ENCODE measurements at regions not wholly inside any gene's neighbourhood (a gene's known extent, or its start where the extent isn't known, plus 50 kb on each side); places are given as distances from the start of the nearest gene placed in this dataset.

GRCh38 chr9:90489066-90489465 is 153.6 kb downstream of the DIRAS2 start:
- TF ChIP-seq POLR2A (IDR thresholded peaks at IDR 0.05): no peak
- TF ChIP-seq, protein P1, sequence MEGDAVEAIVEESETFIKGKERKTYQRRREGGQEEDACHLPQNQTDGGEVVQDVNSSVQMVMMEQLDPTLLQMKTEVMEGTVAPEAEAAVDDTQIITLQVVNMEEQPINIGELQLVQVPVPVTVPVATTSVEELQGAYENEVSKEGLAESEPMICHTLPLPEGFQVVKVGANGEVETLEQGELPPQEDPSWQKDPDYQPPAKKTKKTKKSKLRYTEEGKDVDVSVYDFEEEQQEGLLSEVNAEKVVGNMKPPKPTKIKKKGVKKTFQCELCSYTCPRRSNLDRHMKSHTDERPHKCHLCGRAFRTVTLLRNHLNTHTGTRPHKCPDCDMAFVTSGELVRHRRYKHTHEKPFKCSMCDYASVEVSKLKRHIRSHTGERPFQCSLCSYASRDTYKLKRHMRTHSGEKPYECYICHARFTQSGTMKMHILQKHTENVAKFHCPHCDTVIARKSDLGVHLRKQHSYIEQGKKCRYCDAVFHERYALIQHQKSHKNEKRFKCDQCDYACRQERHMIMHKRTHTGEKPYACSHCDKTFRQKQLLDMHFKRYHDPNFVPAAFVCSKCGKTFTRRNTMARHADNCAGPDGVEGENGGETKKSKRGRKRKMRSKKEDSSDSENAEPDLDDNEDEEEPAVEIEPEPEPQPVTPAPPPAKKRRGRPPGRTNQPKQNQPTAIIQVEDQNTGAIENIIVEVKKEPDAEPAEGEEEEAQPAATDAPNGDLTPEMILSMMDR (IDR thresholded peaks at IDR 0.05): no peak
- no peak for TF ChIP-seq POLR2AphosphoS5 (IDR thresholded peaks at IDR 0.05)

All from breast epithelium (tissue), 3 donors.